ENCODE measurements at regions not wholly inside any gene's neighbourhood (a gene's known extent, or its start where the extent isn't known, plus 50 kb on each side); places are given as distances from the start of the nearest gene placed in this dataset.

DNA sequence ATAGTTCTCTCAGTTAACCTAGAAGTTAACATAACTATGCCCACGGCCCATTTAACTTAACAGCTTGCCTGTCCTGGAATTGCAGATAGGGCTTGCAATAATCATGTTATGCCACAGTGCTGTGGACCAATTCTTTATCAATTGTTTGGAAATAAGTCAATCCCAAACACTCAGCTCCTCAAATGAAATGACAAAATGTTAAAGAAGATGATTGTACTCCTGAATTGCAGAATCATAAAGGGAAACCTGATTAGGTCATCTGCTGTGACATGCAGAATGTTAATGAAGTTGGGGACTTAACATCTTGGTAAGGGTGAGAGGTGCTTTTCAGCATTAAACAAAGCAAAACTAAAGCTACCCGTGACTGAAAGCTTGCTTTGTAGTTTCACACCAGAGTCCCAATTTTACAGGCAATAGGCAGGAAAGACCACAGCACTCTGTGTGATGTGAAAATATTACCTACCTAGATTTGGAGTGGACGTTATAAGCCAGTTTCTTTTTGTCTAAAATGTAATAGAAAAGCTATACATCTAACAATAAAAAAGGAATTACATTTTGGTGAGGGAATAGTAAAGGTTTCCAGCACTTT is 364.0 kb downstream of the GPD2 start:
- TF ChIP-seq, protein P1, sequence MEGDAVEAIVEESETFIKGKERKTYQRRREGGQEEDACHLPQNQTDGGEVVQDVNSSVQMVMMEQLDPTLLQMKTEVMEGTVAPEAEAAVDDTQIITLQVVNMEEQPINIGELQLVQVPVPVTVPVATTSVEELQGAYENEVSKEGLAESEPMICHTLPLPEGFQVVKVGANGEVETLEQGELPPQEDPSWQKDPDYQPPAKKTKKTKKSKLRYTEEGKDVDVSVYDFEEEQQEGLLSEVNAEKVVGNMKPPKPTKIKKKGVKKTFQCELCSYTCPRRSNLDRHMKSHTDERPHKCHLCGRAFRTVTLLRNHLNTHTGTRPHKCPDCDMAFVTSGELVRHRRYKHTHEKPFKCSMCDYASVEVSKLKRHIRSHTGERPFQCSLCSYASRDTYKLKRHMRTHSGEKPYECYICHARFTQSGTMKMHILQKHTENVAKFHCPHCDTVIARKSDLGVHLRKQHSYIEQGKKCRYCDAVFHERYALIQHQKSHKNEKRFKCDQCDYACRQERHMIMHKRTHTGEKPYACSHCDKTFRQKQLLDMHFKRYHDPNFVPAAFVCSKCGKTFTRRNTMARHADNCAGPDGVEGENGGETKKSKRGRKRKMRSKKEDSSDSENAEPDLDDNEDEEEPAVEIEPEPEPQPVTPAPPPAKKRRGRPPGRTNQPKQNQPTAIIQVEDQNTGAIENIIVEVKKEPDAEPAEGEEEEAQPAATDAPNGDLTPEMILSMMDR (IDR thresholded peaks at IDR 0.05; ENCODE audit: insufficient read depth, low read depth, low read length): no peak
- TF ChIP-seq EZH2 (IDR thresholded peaks at IDR 0.05; ENCODE audit: insufficient read depth, low read length): no peak

All from astrocyte (in vitro differentiated cells and primary cell).